CD4-positive, alpha-beta T cell (primary cell): ENCODE measurements at regions not wholly inside any gene's neighbourhood (a gene's known extent, or its start where the extent isn't known, plus 50 kb on each side); places are given as distances from the start of the nearest gene placed in this dataset.

Experiments
- ATAC-seq: fragments of 200-7000 bp; cut with Tn5 transposase; one replicate; pipeline ENCODE4 v1.10.0; 2022; ENCODE audit warnings: mild to moderate bottlenecking; ENCODE audit not compliant: poor library complexity
- CTCF ChIA-PET: fragments of 350-600 bp; sonication (Branson Sonifier 250); formaldehyde crosslinking; loops from one replicate; lab custom pipeline; 2021; ENCODE audit warnings: antibody characterized with exemption, inconsistent platforms; lab: Charles Lee
- POLR2A ChIA-PET: fragments of 350-600 bp; sonication (Branson Sonifier 250); formaldehyde crosslinking; loops from one replicate; lab custom pipeline; 2021; ENCODE audit warnings: antibody characterized with exemption, inconsistent platforms; lab: Charles Lee
- DNase-seq, 14 experiments: peaks; one replicate each; pipeline ENCODE4 v3.0.0-alpha.2; 2013 to 2020; ENCODE audit warnings: mixed read lengths in 2 of 14
- H3K27ac ChIP-seq, 2 donors: one replicate each; pipeline versions ENCODE4 v1.5.1 to v1.7.0; 2013; ENCODE audit warnings: low read length in 2 of 2, low read depth in 1 of 2, mild to moderate bottlenecking in 1 of 2
- H3K27me3 ChIP-seq, 2 experiments: 1 replicate in 1 of 2; 2 replicates in 1 of 2; pipeline versions ENCODE4 v1.6.1 to v1.7.0; 2013; ENCODE audit warnings: low read length in 2 of 2, control low read depth in 1 of 2, mild to moderate bottlenecking in 1 of 2, moderate library complexity in 1 of 2; ENCODE audit not compliant: insufficient read depth in 2 of 2, control insufficient read depth in 1 of 2
- H3K36me3 ChIP-seq: one replicate; pipeline ENCODE4 v1.6.1; 2013; ENCODE audit warnings: low read length, control low read depth; ENCODE audit not compliant: insufficient read depth
- H3K4me1 ChIP-seq: one replicate; pipeline ENCODE4 v1.6.1; 2013; ENCODE audit warnings: low read length, control low read depth; ENCODE audit not compliant: insufficient read depth
- H3K4me3 ChIP-seq: one replicate; pipeline ENCODE4 v1.5.1; 2013; ENCODE audit warnings: mild to moderate bottlenecking, low read length, moderate library complexity
- H3K9me3 ChIP-seq, 2 experiments: 1 replicate in 1 of 2; 2 replicates in 1 of 2; pipeline versions ENCODE4 v1.6.1 to v1.7.0; 2013; ENCODE audit warnings: low read length in 2 of 2, mild to moderate bottlenecking in 2 of 2, control low read depth in 1 of 2, moderate library complexity in 1 of 2; ENCODE audit not compliant: control insufficient read depth in 1 of 2, insufficient read depth in 1 of 2
- H3K27ac Mint-ChIP-seq: one replicate; pipeline ENCODE4 v1.8.0; 2020; ENCODE audit warnings: mixed read lengths
- H3K27me3 Mint-ChIP-seq: one replicate; pipeline ENCODE4 v1.8.0; 2021; ENCODE audit warnings: mixed read lengths
- H3K36me3 Mint-ChIP-seq: one replicate; pipeline ENCODE4 v1.8.0; 2021; ENCODE audit warnings: low read depth, mixed read lengths
- H3K4me1 Mint-ChIP-seq: one replicate; pipeline ENCODE4 v1.8.0; 2021; ENCODE audit warnings: low read depth, mixed read lengths
- H3K4me3 Mint-ChIP-seq: one replicate; pipeline ENCODE4 v1.8.0; 2020; ENCODE audit warnings: mild to moderate bottlenecking, mixed read lengths
- H3K9me3 Mint-ChIP-seq: one replicate; pipeline ENCODE4 v1.8.0; 2020; ENCODE audit warnings: mixed read lengths
- CTCF ChIP-seq: fragments of 200-600 bp; IDR thresholded peaks from one replicate; pipeline ENCODE4 v1.8.0; 2022; ENCODE audit warnings: antibody characterized with exemption, mild to moderate bottlenecking
- intact Hi-C, 2 experiments: fragments of 100-400 bp; cut with DNase I in 1 of 2; cut with micrococcal nuclease in 1 of 2; formaldehyde crosslinking; loops; one replicate each; pipeline versions ENCODE4 v1.15.1 to v1.9.0; 2023 to 2025; cut with DNase I, micrococcal nuclease

- Histone ChIP-seq H3K36me3 (no peaks in the 10 kb centered on the region), H3K9me3 (no peaks in the 10 kb centered on the region), H3K4me3 (no peak overlapping the region), H3K4me1 (no peaks in the 10 kb centered on the region), H3K27ac (no peak overlapping the region), H3K27me3 (peaks cover 0 to 6% of the 10 kb centered on the region in 2 experiments)
- no peak for TF ChIP-seq CTCF
- CTCF ChIA-PET, result no interaction called here
- no peak overlapping the region for H3K4me3 Mint-ChIP-seq
- DNase-seq (peak in 1 of 14 experiments; percentile 7), ATAC-seq (no peak)
- no peaks in the 10 kb centered on the region for H3K9me3 Mint-ChIP-seq
- no peak overlapping the region for H3K27ac Mint-ChIP-seq
- H3K27me3 Mint-ChIP-seq, result no peaks in the 10 kb centered on the region
- intact Hi-C loops, result no loop called here
- POLR2A ChIA-PET, result no interaction called here
- no peaks in the 10 kb centered on the region for H3K4me1 Mint-ChIP-seq
- no peaks in the 10 kb centered on the region for H3K36me3 Mint-ChIP-seq
Measured at GRCh38 chr6:170212956-170213636, 77.8 kb downstream of the DLL1 start.

- Histone ChIP-seq H3K4me1 (no peaks in the 10 kb centered on the region), H3K27ac (no peak overlapping the region), H3K9me3 (peaks cover 0 to 2% of the 10 kb centered on the region in 2 experiments), H3K27me3 (peaks cover 0 to 6% of the 10 kb centered on the region in 2 experiments), H3K4me3 (no peak overlapping the region), H3K36me3 (no peaks in the 10 kb centered on the region)
- no peaks in the 10 kb centered on the region for H3K27me3 Mint-ChIP-seq
- ATAC-seq (no peak), DNase-seq (peak in 1 of 14 experiments; percentile 6)
- ChIA-PET POLR2A (no interaction called here), CTCF (no interaction called here)
- H3K4me3 Mint-ChIP-seq, result no peak overlapping the region
- intact Hi-C loops, result no loop called here
- H3K36me3 Mint-ChIP-seq, result no peaks in the 10 kb centered on the region
- H3K9me3 Mint-ChIP-seq, result no peaks in the 10 kb centered on the region
- no peak for TF ChIP-seq CTCF
- H3K4me1 Mint-ChIP-seq, result no peaks in the 10 kb centered on the region
- H3K27ac Mint-ChIP-seq, result no peak overlapping the region
Measured at GRCh38 chr6:170212051-170212756, 78.7 kb downstream of the DLL1 start.

GRCh38 chr6:170211404-170212025 is 79.4 kb downstream of the DLL1 start:
- no peak for TF ChIP-seq CTCF
- ATAC-seq, result no peak
- peaks cover 0 to 7% of the 10 kb centered on the region in 2 experiments for H3K9me3 ChIP-seq
- Mint-ChIP-seq H3K4me1 (no peaks in the 10 kb centered on the region), H3K27ac (no peak overlapping the region), H3K27me3 (no peaks in the 10 kb centered on the region), H3K4me3 (no peak overlapping the region), H3K36me3 (no peaks in the 10 kb centered on the region), H3K9me3 (no peaks in the 10 kb centered on the region)
- no peak overlapping the region for H3K4me3 ChIP-seq
- H3K27me3 ChIP-seq, result peaks cover 0 to 6% of the 10 kb centered on the region in 2 experiments
- no peaks in the 10 kb centered on the region for H3K4me1 ChIP-seq
- peak in 2 of 14 experiments; percentile 5 to 31 for DNase-seq
- POLR2A ChIA-PET, result no interaction called here
- intact Hi-C loops, result no loop called here
- CTCF ChIA-PET, result no interaction called here
- H3K27ac ChIP-seq, result no peak overlapping the region
- H3K36me3 ChIP-seq, result no peaks in the 10 kb centered on the region
